ENCODE measurements at regions not wholly inside any gene's neighbourhood (a gene's known extent, or its start where the extent isn't known, plus 50 kb on each side); places are given as distances from the start of the nearest gene placed in this dataset.

GRCh38 chr2:151032741-151033191, 228.9 kb downstream of the RBM43 start:
- no peak for DNase-seq (ENCODE audit: low spot score)

DNA sequence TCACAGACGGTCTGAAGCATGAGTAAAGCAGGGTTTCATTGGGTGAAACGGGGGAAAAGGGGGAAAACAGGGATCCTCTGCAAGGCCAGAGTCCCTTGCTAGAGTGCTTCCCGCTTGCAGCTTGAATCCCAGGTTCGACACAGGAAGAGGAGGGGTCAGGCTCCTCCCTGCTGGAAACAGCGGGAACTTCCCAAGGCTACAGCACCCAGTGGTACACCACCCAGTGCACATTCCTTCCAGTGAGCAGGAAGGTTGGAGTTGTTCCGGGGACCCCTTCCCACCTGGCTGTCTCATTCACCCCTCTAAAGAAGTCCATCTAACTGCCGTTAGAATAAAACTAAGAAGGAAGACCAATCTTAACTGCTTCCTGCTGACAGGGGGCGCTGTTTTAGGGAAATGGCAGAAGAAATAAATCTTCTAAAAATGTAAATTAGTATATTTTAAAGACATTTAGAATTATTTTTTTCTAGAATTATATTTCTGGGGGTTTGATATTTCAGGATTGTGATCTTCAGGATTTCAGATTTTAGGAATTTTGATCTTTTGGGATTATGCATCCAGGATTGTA, 230.9 kb downstream of the RBM43 start:
- no peak for DNase-seq (ENCODE audit: low spot score)

DNA sequence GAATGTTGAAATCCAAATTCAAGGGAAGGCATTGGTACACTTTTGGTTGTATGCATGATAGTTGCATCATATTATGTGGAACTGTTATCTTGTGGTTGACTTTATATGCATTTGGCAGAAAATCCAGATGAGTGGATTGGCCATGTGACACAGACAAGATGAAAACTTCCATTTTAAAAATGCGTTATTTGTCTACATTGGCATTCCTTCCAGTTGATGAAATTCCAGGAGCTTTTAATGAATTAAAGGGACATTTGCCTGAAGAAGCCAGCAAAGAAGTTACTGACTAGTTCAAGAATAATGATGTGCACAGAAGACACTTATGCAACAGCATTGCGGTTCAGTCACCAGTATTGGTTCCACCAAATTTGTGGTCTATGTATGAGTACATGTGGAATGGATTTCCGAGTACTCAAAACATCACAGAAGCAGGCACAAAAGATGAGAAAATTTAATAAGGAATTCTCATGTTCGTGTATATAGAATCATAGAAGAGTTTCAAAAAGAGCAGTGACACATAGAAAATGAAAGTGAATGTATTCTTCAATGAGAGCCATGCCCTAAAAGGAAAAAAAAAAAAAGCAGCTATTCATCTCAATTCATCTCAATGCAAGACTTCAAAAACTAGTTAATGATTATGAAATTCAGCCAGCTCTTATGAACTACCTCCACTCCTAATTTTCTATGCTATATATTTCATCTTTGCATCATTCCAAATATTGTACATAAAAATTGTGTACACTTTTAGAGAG, 232.1 kb downstream of the RBM43 start:
- no peak for DNase-seq (ENCODE audit: low spot score)

DNA sequence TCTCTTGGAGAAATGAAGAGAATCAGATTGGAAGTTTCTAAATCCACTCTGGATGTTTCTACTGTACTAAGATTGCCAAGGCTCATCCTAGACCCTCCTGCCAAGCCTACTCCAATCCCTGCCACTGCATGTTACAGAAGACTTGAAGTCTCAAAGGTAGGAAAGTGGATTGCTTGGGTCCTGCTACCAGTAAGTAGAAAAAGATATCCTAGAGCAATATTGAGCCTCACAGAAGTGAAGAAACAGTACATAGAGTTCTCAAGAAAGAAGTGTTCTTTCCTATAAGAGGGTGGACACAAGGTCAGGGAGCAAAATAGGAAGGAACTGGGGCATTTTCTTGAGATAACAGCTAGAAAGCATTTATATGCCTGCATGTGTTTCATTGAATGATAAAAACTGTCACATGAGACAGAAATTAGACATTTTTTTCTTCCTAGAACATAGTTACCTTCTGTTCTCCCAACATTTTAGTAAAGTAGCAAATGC, 232.9 kb downstream of the RBM43 start:
- no peak for DNase-seq (ENCODE audit: low spot score)

- no peak for DNase-seq (ENCODE audit: low spot score)
Measured at GRCh38 chr2:151027151-151027550, 234.5 kb downstream of the RBM43 start.

GRCh38 chr2:151025816-151026215, 235.8 kb downstream of the RBM43 start:
- DNase-seq (ENCODE audit: low spot score) = no peak

GRCh38 chr2:151024696-151025251, 236.9 kb downstream of the RBM43 start:
- DNase-seq (ENCODE audit: low spot score) = no peak

- no peak for DNase-seq (ENCODE audit: low spot score)
Measured at GRCh38 chr2:151021747-151022452, 239.8 kb downstream of the RBM43 start.

DNA sequence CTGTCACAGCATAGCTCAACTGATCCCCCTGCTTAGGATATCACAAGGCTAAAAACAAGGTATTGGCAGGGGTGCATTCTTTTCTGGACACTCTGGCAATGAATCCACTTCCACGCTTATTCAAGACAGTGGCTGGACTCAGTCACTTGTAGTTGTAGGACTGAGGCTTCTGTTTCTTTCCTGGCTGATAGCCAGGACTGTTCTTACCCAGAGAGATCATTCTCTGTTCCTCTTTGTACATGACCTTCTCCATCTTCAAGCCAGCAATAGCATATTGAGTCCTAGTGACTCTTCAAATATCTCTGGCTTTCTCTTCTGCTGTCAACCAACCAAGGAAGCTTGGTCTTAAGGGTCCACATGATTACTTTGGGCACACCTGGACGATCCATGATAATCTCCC, 241.3 kb downstream of the RBM43 start:
- DNase-seq (ENCODE audit: low spot score) = no peak

DNA sequence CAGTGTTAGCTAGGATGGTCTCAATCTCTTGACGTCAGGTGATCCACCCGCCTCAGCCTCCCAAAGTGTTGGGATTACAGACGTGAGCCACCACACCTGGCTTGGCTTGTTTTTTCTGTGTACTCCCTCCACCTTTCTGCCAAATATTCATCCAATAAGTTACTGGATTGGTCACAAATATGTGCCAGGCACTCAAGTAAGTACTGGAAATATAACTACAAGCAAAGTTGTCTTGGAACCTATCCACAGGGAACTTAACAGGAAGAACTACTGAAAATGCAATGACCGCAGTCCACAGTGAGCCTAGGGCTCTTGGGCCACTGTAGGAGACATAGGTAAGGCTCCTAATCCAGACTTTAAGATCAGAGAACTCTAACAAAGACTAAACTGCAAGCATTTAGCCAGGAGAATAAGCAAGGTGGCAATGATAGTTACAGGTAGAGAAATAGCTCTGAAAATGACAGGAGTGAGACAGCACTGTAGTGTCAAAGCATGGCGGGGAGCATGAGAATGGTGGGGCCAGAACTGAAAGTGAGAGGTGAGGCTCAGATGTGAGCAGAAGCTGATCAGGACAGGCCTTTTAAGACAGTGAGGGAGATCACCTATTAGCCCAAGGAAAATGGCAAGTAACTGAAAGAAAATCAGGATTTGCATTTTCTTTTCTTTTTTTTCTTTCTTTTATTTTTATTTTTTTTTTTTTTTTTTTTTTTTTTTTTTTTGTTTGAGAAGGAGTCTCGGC, 252.1 kb downstream of the RBM43 start:
- DNase-seq (ENCODE audit: low spot score) = no peak

DNA sequence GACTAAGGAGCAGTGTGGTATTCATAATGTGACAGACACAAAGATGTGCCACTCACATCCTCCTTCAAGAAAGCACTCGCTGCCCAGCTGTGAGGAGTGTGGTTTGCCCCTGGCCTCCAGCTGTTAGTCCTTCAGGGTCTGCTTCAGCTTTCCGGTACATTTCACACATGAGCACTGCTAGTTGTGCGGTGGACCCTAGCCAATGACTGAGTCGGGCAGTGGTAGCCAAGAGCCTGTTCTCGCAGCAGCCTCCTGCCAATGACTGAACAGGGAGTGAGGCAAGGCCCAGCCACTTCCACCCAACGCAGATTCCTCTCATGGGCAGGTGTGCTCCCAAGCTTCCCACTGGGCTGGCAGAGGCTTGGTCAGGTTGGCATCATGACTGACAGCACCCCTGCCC, 254.3 kb downstream of the RBM43 start:
- DNase-seq (ENCODE audit: low spot score) = no peak

- no peak for DNase-seq (ENCODE audit: low spot score)
Measured at GRCh38 chr2:151002959-151003600, 258.6 kb downstream of the RBM43 start.

- DNase-seq (ENCODE audit: low spot score) = no peak
Measured at GRCh38 chr2:150997702-150998440, 263.8 kb downstream of the RBM43 start.

DNA sequence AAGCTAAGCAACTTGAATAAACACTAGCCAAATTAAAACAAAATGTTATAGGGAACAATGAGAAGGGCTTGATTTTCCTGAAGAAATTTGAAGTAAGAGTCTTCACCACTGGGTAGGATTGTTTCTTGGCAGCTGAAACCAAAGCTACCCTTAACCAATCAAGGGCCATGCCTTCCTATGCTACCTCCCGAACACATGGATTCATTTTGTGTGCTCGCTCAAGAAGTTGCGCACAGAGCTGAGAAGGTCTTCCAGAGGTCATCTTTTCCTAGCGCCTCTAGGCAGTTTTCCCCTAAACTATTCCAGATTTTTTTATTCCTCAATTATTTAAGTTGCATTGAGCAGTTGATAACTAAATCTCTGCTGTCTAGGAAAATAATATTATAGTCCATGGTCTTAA, 264.6 kb downstream of the RBM43 start:
- DNase-seq (ENCODE audit: low spot score) = no peak

DNA sequence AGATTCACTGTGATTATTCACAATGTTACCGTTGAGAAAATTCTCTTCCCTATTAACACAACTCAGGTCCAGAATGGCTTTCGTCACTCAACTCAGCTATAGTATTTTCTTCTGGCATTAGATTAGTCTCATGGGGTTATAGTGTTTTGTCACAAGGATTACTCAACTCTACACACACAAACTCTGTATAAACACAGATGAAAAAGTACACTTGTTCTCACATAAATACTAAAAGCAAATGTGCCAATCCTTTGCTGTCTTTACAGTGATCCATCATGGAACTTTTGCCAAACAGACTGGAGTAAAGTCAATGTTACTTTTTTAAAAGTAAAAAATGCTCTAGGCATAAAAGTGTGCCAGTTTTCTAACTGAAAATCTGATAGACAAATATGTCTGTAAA, 267.6 kb downstream of the RBM43 start:
- peak; percentile 22 for DNase-seq (ENCODE audit: low spot score)

DNA sequence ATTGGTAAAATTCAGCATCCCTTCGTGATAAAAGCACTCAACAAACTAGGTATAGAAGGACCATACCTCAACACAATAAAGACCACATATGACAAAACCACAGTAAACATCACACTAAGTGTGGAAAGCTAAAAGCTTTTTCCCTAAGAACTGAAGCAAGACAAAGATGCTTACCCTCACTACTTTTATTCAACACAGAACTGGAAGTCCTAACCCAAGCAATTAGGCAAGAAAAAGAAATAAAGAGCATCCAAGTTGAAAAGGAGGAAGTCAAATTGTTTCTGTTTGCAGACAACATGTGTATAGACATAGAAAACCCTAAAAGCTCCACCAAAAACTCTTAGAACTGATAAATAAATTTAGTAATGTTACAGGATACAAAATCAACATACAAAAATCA, 271.7 kb downstream of the RBM43 start:
- no peak for DNase-seq (ENCODE audit: low spot score)

DNA sequence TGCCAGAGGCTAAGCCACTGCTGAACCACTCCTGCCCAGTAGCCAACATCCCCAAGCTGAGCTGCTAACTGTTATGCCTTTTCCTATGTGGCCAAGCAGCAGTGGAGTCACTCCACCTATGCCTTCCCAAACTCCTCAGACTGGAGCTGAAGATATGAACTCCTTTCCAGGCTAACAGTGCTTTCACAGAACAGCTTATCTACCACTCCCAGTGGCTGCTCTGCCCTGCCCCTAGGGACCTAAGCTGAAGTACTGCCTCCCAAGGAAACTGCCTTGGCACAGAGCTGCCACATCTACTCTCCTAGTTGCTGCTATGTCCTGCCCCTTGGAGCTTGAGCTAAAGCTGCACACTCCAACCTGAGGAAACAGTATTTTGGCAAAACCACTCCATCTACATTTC, 275.9 kb downstream of the RBM43 start:
- DNase-seq (ENCODE audit: low spot score) = no peak

GRCh38 chr2:150983314-150983897, 278.3 kb downstream of the RBM43 start:
- no peak for DNase-seq (ENCODE audit: low spot score)

DNA sequence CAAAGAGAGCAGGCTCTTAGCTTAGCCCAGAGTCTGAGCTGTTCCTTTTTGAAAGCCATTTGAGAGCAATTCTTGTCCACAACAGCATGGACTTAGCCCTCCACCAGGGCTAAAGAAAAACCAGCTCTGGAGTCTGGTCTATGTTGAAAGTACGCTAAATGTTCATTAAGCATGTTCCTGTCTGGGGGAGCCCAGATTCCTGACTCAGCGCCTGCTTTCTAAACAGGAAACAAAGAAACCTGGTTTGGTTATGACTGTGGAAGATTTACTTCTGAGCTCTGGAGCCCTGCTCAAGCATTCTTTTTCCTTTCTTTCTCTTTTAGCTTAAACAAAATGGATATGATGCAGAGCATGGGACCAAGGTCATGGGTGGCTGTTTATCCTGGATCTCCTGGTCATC, 279.8 kb downstream of the RBM43 start:
- no peak for DNase-seq (ENCODE audit: low spot score)

DNA sequence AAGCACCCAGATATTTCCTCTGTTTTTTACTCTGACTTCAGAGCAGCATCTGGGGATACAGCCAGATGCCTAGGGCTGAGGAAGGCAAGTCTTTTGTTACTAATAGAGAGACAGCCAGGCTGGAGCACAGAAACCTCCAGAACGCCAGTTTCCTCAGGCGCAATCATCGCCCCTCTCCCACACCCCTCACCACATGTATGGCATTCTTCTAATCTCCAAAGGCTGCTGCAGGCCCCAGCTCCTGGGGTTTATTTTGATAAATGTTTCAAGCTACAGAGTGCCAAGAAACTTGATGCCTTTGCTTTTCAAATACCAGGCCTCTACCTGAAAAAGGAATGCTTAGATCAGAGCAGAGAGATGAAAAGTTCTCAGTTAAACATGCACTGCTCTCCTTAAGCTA, 283.6 kb downstream of the RBM43 start:
- DNase-seq (ENCODE audit: low spot score) = no peak

DNA sequence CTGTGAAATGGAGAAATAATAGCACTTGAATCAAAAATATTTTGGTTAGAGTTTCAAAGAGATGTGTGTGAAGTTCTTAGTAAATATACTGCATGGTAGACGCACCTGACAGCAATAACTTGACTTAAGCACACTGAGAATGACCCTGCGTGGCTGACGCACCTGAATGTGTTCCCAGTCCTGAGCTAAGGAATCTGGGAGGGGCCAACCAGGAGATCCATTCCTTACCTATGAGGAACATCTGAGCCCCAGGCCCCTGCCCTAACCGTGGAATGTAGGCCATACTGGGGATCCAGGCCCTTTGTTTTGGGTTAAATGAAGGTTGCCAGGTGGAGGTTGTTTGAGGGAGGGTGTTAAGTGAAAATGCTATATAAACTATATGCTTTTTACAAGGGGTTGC, 284.4 kb downstream of the RBM43 start:
- DNase-seq (ENCODE audit: low spot score) = no peak
